ENCODE measurements at regions not wholly inside any gene's neighbourhood (a gene's known extent, or its start where the extent isn't known, plus 50 kb on each side); places are given as distances from the start of the nearest gene placed in this dataset.

GRCh38 chrX:3962511-3963311 lies 249.3 kb upstream of the PRKX start:
- no peak overlapping the region for H2AFZ ChIP-seq (ENCODE audit: low read depth, low read length)
- no peak overlapping the region for H3K4me3 ChIP-seq (replicated peaks in 1 of 3; ENCODE audit: insufficient read depth in 1 of 3, low read depth in 1 of 3, low read length in 3 of 3)
- no peaks in the 10 kb centered on the region for H3K36me3 ChIP-seq (ENCODE audit: control insufficient read depth in 2 of 2, extremely low read depth in 1 of 2, insufficient read depth in 2 of 2, low read length in 2 of 2)
- dilution Hi-C loops (cut with MboI; ENCODE audit: extremely low pct_ligation_motif_present, low sequenced_read_pairs) (no loop called here), intact Hi-C loops (cut with micrococcal nuclease) (no loop called here)
- no peak overlapping the region for H3K27ac ChIP-seq (ENCODE audit: insufficient read depth, low read depth, low read length)
- H4K20me1 ChIP-seq (replicated peaks; ENCODE audit: control insufficient read depth, extremely low read depth, insufficient read depth, low read length), result no peaks in the 10 kb centered on the region
- ChIA-PET POLR2A (no interaction called here), CTCF (interaction anchor here (0.9 kb wide), 2 partner anchors 10 to 14 kb away, joined by 3 read pairs; no protein-coding TSS in a partner anchor)
- H3K79me2 ChIP-seq (ENCODE audit: control insufficient read depth, insufficient read depth, low read length), result no peaks in the 10 kb centered on the region
- H3K9me3 ChIP-seq (replicated peaks; ENCODE audit: control insufficient read depth, insufficient read depth, low read length), result no peaks in the 10 kb centered on the region
- no peak for FAIRE-seq
- DNase-seq (ENCODE audit: low read depth, low spot score), result peak; percentile 3
- H3K27me3 ChIP-seq (ENCODE audit: control insufficient read depth in 2 of 2, insufficient read depth in 2 of 2, low read length in 2 of 2), result no peaks in the 10 kb centered on the region
- no peaks in the 10 kb centered on the region for H3K9me1 ChIP-seq (replicated peaks; ENCODE audit: control insufficient read depth, extremely low read depth, insufficient read depth, low read length)
- BruUV-seq (replicated peaks), result no TSS peak
- no peak overlapping the region for H3K4me2 ChIP-seq (ENCODE audit: insufficient read depth, low read length)
- H3K9ac ChIP-seq (replicated peaks; ENCODE audit: extremely low read depth, insufficient read depth, low read length), result no peak overlapping the region
- TF ChIP-seq MAX (IDR thresholded peaks at IDR 0.05; ENCODE audit: insufficient read depth, insufficient read length), result no peak
- no peak for TF ChIP-seq MYC (IDR thresholded peaks at IDR 0.05; ENCODE audit: low read depth, low read length)
- TF ChIP-seq FOS (IDR thresholded peaks at IDR 0.05; ENCODE audit: borderline replicate concordance, insufficient read depth, low read length), result no peak
- TF ChIP-seq JUN (IDR thresholded peaks at IDR 0.05; ENCODE audit: borderline replicate concordance, insufficient read depth, insufficient read length, low read depth), result no peak
- no peak for TF ChIP-seq EZH2 (IDR thresholded peaks at IDR 0.05; ENCODE audit: borderline replicate concordance, low read depth, low read length, severe bottlenecking)
- TF ChIP-seq POLR2AphosphoS5 (IDR thresholded peaks at IDR 0.05; ENCODE audit: insufficient read depth, low read depth, low read length), result no peak
- TF ChIP-seq POLR2A (IDR thresholded peaks at IDR 0.05; ENCODE audit: low read depth, low read length), result no peak
- no peak for TF ChIP-seq GATA2 (IDR thresholded peaks at IDR 0.05; ENCODE audit: insufficient read depth, insufficient read length, low read depth, low read length)
- TF ChIP-seq CTCF (IDR thresholded peaks at IDR 0.05; ENCODE audit: extremely low read depth in 1 of 2, insufficient read depth in 1 of 2, low read depth in 1 of 2, low read length in 2 of 2), result no peak
- H3K4me1 ChIP-seq (ENCODE audit: control insufficient read depth, extremely low read depth, insufficient read depth, low read length), result no peaks in the 10 kb centered on the region
